NCI-H1694 (cell line): ENCODE measurements at regions not wholly inside any gene's neighbourhood (a gene's known extent, or its start where the extent isn't known, plus 50 kb on each side); places are given as distances from the start of the nearest gene placed in this dataset.

Experiments
- DNase-seq: peaks from one replicate; lab custom pipeline; 2025; lab: John Stamatoyannopoulos, UW

DNA sequence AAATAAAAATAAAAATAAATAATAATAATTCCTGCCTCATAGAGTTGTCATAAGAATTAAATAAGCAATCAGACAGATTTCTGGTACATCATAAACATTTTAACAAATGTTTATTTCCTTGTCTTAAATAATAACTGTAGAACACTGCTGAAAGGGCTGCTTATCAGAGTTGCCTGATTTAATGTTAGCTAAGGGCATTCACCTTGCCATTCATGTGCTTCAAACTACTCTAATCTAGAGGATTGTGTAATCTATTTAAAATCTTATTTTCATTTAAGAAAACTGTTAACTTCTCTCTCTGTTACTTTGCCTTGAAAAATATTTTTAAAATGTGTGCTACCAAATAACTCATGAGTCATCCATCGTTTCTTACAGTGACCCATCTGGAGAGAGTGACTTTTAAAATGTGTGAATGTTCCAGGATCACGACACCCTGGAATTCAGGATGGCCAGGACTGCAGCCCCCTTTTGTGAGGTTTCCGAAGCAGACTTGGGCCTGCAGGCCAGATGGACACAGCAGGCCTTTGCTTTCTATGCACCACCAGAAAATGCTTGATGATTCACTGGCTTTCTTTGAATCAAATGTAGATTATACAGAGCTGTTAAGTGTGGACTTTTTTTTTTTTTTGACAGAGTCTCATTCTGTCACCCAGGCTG lies 109.1 kb upstream of the TNS3 start:
- no peak for DNase-seq

DNA sequence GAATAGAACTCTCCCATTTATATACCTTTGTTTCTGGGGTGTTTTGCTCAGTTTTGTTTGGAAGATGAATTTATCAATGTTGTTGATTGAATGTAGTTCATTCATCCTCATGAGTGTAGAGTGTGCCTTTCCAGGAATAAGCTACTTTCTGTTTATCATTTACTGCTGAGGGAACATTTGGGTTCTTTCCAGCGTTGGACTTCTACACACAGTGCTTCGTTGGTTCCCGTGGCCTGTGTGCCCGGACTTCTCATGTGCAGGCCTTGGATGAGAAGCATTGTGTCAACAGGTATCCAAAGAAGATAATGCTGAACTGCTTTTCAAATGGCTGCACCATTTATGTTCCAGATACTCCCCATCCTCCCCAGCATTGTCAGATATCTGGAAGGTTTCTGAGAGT lies 107.6 kb upstream of the TNS3 start:
- no peak for DNase-seq

DNA sequence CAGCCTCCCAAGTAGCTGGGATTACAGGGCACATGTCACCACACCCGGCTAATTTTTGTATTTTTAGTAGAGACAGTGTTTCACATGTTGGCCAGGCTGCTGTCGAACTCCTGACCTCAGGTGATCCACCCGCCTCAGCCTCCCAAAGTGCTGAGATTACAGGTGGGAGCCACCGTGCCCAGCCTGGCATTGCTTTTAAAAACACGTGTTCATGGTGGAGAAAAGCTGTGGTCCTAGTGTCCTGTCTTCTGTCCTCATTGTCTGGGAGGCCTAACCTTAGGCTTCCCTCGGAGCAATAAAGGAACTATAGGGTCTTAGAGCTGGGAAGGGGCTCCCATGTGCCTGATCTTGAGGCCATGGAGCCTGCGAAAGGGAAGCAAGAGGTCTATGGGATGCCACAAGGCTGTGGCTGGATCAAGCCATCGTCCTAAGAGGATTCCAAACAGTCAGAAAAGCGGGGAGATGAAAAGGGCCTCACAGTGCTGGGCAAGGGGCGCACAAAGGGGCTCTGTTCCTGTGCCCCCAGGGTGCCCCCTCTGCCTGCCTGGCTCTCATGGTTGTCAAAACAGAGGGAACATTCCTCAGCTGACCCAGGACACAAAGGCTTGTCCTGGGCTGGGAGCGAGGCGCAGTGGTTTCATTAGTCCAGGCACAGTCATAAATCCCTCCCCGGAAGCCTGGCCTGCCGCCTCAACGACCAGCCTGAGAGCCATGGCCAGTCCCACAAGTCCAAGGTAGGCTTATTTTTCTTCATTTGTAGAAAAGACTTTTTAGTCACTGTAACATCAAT lies 106.6 kb upstream of the TNS3 start:
- DNase-seq, result no peak

DNA sequence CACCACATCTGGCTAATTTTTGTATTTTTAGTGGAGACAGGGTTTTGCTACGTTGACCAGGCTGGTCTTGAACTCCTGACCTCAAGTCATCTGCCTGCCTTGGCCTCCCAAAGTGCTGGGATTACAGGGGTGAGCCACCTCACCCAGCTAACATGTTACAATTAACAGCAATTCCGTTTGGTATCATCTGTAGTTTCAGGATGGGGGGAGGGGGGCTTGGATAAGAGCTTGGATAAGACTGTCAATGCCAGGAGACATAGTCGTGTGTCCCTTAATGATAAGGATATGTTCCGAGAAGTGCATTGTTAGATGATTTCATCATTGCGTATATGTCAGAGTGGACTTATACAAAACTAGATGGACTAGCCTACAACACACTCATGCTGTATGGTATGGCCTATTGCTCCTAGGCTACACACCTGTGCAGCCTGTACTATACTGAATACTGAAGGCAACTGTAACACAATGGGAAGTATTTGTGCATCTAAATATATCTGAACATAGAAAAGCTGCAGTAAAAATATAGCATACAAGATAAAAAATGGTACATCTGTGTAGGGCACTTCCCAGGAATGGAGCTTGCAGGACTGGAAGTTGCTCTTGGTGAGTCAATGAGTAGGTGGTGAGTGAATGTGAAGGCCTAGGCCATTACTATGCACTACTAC lies 103.9 kb upstream of the TNS3 start:
- DNase-seq, result no peak

DNA sequence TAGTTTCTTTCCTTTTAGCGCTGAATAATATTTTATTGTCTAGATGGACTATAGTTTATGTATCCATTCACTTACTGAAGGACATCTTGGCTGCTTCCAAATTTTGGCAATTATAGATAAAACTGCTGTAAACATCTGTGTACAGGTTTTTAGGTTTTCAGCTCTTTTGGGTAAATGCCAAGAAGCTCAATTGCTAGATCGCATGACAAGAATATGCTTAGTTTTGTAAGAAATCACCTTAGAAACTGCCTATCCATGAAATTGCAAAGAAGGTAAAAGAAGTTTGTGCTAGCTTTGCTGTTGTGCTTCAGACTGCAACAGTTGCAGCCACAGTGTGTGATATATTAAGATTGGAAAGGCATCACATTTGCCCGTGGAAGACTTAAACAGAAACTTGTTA lies 103.2 kb upstream of the TNS3 start:
- no peak for DNase-seq

DNA sequence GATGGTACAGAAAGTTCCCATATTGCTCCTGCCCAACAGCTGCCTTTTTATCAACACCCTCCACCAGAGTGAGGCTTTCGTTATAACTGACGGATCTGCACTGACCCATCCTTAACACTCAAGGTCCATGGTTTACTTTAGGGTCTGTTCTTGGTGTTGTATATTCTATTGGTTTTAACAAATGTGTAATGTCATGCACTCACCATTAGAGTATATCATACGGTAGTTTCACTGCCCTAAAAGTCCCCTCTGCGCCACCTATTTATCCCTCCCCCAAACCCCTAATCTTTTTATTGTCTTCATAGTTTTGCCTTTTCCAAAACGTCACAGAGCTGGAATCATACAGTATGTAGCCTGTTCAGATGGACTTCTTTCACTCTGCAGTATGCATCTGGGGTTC lies 102.8 kb upstream of the TNS3 start:
- DNase-seq, result no peak

DNA sequence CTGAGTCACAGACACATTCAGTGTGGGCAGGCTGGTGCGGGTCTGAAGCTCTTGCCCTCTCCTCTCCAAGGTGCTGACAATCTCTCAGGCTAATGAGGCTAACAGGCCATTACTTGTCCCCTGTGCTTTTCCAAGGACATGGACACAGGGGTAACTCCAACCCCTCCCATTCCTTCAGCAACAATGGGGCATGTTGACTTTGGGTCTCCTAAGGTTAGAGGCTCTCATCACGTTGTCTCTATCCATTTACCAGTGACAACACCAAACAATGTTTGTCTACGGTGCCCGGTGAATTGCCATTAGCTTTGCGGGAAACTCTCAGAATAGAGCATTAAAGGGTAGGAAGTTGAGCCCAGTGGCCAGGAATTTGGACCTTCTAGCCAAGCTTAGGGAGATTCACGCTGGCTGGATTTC lies 101.6 kb upstream of the TNS3 start:
- DNase-seq, result no peak

DNA sequence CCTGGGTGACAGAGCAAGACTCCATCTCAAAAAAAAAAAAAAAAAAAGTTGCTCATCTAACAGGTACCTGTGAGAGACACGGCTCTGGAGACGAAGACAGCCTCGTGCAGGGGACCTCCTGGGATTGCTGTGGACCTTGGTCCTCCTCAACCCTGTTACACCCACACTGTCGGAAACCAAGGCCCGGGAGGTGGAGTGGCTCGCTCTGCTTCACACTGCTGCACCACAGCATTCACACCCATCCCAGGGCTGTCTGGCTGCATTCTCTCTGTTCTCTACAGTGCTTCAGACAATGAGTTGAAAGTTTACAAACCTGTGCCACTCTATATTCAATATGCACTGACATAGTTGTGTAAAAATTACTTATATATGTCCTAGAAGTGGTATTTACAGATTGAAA lies 101.0 kb upstream of the TNS3 start:
- DNase-seq, result no peak

DNA sequence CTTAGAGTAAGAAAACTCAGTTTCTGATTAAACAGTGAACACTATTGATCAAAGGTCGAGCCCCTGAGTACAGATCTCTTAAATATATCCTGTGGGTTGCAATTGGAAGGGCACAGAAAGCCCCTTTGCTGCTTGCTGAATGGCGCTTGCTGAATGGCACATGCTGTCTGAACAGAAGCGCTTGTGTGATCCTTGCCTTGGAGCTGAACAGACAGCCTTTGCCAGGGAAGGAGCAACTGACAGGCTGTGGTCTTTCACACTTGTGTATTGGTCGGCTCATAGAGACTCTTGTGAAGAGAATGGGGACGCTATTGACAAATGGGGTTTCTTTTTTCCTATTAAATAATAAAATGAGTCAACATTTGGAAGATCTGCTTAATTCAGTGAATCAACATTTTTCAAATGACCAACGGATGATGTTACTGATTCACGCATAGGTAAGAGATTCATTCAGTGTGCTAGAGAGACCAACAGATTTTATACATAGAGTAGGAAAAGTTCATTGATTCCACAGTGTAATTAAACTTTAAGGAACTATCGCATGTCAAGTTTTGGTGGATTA lies 99.4 kb upstream of the TNS3 start:
- no peak for DNase-seq

DNA sequence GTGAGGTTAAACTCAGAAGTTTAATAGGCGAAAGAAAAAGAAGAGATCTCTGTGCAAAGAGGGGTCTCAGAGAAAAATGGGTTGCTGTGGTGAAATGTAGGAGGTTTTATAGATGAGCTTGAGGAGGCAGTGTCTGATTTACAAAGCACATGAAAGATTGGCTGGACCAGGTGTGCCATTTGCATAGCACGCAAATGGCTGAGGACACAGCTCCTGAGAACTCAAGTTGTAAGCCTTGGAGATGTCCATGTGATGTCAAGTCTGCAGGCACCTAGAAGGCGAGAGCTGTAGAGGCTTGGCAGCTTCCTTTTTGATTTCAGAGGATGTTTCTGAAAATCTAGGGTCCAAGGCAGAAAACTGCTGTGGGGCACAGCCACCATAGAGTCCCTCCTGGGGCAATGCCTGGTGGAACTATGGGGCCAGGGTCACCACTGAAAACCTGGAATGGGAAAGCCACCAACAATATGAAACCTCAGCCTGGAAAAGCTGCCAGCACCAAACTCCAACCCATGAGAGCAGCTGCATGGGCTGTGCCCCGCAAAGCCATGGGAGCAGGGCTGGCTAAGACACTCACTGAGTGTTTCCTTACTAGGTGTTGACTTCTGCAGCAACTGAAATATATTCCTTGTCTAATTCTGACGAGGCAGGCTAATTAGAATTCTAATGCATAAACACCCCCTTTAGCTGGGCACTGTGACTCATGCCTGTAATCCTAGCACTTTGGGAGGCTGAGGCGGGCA lies 96.9 kb upstream of the TNS3 start:
- DNase-seq, result no peak

DNA sequence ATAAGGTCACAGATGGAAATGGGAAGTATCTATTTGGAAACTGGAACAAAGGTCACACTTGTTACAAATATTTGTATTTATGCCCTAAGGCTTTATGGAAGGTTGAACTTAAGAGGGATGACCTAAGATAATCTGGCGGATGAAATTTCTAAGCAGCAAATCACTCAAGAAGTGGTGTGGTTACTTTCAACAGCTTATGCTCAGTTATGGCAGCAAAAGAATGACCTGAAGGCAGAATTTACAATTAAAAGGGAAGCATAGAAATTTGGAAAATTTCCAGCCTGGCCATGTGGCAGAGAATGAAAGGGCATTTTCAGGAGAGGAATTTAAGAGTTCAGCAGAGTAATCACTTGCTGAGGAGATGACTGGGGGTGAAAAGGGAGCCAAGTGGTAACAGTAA lies 95.8 kb upstream of the TNS3 start:
- no peak for DNase-seq

DNA sequence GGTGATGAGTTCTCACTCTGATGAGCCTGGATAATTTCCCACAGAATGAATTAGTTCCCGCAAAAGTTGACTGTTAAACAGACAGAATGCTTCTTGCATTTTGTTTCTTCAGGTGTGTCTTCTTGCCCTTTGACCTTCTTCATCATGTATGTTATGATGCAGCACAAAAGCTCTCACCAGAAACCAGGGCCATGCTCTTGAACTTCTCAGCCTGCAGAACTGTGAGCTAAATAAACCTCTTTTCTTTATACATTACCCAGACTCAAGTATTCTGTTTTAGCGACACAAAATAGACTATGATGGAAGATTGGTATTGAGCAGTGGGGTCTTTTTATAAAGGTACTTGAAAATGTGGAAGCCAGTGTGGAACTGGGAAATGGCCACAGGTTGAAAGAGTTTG lies 95.2 kb upstream of the TNS3 start:
- DNase-seq, result no peak

DNA sequence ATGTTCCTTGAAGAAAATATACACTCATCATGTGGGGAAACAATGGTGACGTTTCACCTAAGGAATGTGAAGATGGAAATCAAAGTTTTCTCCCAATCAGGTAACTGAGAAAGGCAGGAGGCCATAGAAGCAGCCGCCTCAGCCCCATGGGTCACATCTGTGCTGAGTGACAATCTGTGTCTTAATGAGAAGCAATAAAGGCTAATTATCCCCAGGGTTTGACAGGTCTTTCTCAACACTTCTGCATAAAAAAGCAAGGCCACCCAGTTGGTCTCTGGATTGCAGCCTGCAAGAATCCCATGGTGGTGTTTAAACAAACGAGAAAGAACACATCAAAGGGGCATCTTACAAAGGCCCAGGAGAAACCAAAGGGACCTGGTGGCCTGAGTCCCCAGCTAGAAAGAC lies 91.1 kb upstream of the TNS3 start:
- DNase-seq, result no peak

DNA sequence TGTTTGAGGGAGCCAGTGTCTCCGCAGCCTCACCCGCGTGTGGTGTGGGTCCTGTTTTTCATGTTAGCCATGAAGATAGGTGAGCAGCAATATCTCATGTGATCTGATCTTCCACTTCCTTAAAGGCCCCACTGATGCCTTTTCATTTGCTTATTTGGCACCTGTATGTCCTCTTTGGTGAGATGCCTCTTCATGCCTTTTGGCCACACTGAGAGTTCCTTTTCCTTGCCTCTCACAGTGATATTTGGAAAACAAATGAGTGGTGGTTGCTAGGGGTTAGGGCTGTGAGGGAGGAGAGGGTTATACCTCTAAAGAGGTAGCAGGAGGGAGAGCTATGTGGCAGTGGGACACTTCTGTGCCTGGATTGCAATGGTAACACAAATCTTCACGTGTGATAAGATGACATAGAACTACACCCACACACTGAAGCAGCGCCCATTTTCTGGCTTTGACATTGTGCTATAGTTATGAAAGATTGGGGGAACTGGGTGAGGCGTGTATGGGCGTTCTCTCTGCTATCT lies 90.4 kb upstream of the TNS3 start:
- no peak for DNase-seq

DNA sequence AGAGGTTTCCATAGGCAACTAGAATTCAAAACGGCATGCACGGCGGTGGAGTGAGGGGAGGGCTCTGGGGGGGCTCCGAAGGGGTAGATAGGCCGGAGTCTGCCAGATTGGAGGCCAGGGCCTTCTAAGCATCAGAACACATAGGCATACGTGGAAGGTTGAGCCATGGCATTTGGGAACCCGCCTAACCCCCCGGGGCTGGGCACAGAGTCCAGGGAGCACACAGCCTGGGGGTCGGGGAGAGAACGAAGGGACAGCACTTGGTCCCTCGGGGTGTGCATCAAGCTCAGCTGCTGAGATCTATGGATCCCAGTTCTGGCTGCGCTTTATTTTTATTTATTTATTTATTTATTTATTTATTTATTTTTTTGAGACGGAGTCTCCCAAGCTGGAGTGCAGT lies 89.4 kb upstream of the TNS3 start:
- no peak for DNase-seq

DNA sequence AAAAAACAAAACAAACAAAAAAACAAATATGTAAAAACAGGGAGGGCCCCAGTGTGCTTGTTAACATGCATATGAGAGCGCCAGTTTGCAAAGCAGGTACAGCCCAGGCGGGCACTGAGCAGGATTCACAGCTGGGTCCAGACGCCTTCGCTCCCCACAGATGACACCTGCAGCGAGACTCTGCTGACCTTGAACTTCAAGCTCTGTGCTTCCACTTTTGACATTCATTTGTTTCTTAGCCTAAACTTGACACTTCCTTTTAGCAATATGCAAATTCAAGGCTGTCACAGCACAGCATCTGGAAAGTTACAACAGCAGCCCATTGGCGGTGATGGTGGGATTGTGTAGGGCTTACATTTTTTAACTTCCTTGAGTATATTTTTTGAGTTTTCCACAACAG lies 88.8 kb upstream of the TNS3 start:
- DNase-seq, result no peak

DNA sequence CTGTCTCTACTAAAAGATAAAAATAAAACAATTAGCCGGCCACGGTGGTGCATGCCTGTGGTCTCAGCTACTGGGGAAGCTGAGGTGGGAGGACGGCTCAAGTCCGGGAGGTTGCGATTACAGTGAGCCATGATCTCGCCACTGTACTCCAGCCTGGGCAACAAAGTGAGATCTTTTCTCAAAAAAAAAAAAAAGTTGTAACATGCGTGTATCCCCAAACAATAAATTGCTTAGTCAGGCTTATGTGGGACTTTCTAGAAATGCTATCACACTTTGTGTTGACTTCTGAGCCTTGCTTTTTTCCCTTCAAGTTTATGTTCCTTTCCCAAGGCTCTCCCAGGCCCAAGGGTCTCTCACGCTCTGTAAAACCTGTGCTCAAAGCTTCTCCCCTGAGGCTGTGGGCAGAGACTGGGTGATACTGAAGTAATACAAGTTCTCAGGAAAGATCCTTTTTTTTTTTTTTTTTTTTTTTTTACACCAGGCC lies 88.0 kb upstream of the TNS3 start:
- no peak for DNase-seq

DNA sequence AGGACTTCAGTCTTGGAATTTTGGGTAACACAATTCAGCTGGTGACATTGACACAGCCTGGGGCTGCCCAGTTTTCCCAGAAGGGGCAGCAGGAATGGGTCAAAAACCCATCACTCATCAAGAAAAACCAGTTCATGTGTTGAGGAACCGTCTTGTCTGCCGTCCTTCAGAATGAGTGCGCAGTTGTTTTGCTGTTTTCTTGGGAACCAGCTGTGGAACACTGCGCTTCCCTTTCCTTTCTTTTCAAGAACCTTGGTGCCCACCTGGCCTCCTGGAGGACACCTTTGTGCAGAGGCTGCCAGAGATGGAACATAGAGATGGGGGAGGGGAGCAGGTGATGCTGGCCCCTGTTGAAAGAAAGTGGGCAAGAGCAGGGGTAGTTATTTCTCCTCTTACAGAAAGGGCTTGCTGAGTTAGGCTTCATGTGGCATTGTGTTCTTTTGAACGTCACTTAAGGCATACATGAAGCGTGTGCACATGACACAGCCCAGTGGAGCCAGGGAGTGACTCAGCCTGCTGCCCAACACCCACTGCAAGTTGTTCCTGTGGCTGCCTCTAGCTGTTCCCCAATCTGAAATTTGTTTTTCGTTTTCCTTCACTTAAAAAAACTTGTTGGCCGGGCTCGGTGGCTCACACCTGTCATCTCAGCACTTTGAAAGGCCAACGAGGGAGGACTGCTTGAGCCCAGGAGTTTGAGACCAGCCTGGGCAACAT lies 87.4 kb upstream of the TNS3 start:
- no peak for DNase-seq

DNA sequence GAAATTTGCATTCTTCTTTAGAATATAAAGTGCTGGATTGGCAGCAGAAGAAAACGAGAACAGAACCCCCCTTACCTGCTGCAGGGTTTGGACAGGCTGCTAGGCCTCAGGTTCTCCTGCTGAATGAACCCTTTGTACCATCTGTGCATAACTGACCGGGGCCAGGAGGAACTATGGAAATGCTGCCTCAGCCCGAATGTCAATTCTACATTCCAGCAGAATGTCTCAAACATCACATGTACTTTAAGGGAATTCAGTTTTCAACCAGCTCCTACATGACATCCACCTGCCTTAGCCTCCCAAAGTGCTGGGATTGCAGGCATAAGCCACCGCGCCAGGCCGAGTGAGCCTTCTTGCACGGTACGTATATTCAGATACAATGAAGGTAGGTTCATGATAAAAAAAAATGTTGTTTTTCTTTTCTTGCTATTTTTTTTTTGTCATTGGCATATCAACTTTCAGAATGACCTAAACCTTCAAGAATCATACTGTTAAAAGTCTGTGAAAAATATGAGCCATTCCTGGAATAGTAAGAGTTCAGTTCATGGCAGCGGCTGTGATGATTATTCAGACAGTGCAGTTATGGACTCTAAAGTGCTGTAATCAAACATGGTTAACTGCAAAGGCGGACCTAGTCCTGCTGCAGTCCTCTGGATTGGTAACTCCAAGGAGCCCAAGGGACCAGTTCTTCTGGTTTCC lies 84.4 kb upstream of the TNS3 start:
- DNase-seq, result no peak

DNA sequence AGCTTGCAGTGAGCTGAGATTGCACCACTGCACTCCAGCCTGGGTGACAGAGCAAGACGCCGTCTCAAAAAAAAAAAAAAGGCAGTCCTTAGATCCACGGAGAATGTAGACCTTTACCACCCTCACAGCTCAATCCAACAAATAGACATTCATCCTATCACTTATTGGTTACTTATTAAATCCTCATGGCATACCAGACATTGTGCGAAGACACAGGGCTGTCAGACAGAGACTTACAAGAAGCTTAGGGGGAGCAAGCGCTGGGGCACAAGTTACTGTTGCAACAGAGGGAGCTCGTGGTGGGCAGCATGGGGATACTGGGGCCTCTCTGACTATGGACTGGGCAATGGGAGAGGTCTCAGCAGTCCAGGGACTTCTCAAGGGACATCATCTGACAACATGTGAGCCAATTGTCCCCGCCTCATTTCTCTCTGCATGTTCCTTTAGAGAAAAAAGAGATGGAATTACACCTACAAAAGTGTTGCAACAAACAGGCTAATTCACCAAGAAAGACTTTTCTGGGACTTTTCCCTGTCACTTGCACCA lies 82.8 kb upstream of the TNS3 start:
- DNase-seq, result no peak
